DMS53 treated with DMSO at 0.1 percent for 48 hours (cell line): ENCODE measurements at regions not wholly inside any gene's neighbourhood (a gene's known extent, or its start where the extent isn't known, plus 50 kb on each side); places are given as distances from the start of the nearest gene placed in this dataset.
A peak's percentile ranks its signal among the peaks of the same experiment; 100 is the strongest.

Source experiments
- DNase-seq: peaks from one replicate; lab custom pipeline; 2025; ENCODE audit not compliant: unreplicated experiment; lab: John Stamatoyannopoulos, UW

DNA sequence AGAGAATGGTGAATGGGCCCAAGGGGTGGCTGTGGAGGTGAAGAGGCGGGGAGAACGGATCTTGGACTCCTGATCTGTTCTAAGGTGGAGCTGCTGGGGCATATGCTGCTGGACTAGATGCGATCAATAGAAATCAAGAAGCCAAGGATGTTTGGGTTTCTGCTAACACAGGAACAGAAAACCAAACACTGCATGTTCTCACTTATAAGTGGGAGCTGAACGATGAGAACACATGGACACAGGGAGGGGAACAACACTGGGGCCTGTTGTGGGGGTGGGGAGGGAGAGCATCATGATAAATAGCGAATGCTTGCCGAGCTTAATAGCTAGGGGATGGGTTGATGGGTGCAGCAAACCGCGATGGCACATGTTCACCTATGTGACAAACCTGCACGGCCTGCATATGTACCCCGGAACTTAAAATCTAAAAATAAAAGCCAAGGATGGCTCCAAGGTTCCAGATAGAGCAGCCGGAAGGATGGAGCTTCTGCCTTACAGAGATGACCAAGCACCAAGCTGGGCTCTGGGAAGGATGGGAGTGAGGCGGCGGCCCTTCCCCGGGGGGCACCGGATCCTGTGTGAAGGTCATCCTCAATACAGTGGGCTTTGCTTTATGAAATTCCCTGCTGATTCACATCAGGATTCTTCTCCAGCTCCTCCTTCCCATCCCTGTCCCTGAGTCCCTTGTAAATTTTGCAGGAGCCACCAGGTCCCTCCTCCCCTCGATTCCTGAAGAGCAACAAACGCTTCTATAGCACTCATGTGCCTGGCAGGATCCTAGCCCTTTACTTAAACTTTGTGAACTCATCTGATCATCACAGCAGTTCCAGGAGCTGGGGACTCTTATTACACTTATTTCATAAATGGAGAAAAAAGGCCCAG lies 109.2 kb upstream of the PTPN1 start:
- DNase-seq = no peak

GRCh38 chr20:50401587-50402418 lies 108.4 kb upstream of the PTPN1 start:
- DNase-seq = no peak

- DNase-seq = no peak
Measured at GRCh38 chr20:50403565-50404418, 106.4 kb upstream of the PTPN1 start.

- no peak for DNase-seq
Measured at GRCh38 chr20:50404419-50405234, 105.6 kb upstream of the PTPN1 start.

DNA sequence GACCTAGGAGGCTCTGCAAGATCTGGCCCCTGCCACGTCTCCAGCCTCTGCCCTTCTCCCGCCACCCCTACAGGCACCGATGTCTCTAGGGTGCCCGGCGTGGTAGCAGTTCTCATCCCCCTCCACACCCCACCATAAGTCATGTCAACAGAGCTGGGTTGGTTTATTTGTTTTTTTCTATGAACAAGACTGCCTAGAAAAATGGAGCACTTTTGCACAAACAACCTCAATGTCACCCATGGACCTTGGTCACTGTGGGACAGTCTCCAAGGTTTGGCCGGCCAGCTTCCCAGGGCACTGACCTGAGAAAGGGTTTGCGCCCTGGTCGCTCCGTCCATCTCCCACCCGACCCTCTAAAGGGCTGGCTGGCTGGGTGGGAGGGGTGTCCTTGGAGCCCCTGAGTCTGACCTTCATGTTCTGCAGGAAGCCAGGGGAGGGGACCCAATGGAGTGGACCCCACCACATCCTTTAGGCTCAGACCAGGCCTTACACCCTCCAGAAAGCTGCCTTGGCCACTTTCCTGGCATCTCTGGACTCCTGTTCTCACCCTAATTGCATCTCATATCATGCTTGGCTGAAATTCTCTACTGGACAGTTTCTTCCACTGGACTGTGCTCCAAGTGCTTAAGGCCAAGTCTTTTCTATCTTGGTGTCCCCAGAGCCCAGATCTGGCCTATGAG lies 104.8 kb upstream of the PTPN1 start:
- no peak for DNase-seq

DNA sequence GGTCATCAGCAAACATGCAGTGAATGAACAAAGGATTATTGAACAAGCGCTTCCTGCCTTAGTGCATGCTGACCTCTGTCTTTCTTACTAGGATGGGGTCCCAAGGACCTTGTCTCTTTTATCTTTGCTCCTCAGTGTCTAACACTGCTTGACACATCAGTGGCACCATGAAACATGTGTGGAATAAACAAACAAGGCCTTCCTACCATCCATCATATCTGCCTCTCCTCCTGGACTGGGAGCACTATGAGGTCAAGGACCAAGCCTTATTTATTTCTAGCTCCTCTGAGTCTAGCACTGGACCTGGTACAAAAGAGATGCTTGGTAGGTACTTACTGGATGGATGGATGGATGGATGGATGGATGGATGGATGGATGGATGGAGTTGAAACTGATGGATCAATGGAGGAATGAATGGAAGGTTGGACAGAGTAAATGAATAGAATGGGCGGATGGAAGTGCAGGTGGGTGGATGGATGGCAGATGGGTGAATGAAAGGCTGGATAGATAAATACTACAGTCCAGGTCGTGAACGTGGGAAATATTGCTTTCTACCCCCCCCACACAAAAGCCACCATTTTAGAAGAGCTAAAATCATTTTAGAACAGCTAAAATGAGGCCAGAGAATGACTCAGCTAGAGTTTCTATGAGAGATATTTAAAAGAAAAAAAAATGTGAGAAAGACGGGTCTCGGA lies 104.1 kb upstream of the PTPN1 start:
- no peak for DNase-seq

GRCh38 chr20:50406610-50407136 lies 103.5 kb upstream of the PTPN1 start:
- DNase-seq = no peak

DNA sequence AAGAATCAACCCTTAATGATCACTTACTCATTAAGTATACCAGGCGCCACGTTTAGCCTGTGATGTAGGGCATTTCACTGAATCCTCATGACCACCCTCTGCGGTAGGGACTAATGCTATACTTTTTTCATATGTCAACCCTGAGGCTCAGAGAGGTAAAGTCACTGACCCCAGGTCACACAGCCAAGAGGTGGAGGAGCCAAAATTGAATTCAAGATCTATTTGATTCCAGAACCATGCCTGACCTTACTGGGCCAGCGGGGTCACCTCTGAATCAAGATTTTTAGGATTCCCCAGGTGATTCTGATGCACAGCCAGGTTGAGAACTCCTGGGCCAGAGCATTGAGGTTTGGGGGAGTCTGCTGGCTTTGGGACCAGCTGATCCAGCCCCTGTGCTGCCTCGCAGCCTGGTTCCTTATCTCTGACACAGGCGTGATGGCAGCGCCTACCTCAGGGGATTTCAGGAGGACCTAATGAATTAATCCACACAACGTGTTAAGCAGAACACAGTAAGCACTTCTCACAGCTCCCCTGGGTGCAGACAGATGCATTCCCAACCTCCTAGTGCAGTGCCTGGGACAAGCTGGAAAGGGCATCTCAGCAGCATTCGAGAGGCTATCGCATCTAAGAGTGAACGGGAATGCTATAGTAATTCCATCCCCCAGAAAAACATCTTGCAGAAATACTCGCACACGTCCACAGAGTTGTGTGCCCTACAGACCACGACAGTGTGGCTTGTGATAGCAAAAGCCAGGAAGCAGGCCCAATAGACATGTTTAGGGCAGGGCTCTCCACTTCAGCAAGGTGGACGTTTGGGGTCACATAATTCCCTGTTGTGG lies 101.4 kb upstream of the PTPN1 start:
- DNase-seq = no peak

DNA sequence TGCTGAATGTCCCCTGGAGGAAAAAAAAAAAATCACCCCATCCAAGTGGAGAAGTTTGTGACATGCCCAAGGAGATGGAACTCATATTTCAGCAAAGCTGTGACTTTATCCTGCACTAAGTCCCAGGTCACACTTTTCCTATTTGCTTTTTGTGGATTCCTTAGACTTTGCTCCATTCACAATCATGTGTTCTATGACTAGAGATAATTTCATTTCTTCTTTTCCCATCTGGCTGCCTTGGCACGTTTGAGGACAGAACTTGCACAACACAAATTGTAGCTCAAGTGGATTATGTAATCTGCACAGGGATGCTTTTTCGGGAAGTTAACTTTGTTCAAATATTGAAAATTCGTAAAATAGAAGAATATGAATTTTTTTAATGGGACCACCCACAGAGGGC lies 100.7 kb upstream of the PTPN1 start:
- DNase-seq = no peak

DNA sequence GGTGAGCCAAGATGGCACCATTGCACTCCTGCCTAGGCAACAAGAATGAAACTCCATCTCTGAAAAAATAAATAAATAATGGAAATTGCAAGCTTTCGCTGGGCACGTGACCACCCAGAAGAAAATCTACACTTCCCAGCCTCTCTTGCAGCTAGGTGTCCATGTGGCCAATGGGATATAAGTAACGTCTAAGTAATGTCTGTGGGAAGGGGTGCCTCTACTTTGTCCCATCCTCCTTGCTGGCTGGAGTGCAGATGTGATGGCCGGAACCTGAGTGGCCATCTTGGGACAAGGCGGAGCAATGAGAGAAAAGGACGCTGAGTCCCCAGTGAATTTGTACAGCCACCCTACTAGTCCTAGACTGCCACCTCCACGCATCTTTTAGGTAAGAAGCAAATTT lies 99.8 kb upstream of the PTPN1 start:
- no peak for DNase-seq

- no peak for DNase-seq
Measured at GRCh38 chr20:50412069-50412468, 98.1 kb upstream of the PTPN1 start.

GRCh38 chr20:50412499-50412898 lies 97.7 kb upstream of the PTPN1 start:
- DNase-seq = no peak

- DNase-seq = no peak
Measured at GRCh38 chr20:50413088-50413500, 97.1 kb upstream of the PTPN1 start.

DNA sequence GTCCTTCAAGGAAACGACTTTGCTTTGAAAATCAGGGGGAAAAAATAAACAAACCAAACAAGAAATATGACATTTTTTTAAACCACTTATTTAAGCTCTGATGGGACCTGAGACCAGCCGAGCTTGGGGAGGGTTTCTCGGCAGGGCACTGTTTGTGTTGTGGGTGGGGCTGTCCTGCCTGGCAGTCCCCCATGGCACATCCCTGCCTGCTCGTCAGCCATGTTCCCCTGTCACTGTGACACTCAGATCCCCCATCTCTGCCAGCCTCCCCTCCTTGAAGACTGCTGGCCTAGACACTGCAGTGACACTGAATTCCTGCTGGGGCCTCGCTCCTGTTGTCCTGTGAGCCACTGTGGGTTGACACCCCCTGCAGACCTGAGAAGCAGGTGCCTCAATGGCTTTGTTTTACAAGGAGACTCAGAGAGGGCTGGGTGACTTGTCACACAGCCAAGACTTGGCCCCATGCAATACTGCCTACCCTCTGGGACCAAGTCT lies 95.1 kb upstream of the PTPN1 start:
- DNase-seq = peak; percentile 60

GRCh38 chr20:50415516-50416268 lies 94.5 kb upstream of the PTPN1 start:
- DNase-seq = peak; percentile 73

DNA sequence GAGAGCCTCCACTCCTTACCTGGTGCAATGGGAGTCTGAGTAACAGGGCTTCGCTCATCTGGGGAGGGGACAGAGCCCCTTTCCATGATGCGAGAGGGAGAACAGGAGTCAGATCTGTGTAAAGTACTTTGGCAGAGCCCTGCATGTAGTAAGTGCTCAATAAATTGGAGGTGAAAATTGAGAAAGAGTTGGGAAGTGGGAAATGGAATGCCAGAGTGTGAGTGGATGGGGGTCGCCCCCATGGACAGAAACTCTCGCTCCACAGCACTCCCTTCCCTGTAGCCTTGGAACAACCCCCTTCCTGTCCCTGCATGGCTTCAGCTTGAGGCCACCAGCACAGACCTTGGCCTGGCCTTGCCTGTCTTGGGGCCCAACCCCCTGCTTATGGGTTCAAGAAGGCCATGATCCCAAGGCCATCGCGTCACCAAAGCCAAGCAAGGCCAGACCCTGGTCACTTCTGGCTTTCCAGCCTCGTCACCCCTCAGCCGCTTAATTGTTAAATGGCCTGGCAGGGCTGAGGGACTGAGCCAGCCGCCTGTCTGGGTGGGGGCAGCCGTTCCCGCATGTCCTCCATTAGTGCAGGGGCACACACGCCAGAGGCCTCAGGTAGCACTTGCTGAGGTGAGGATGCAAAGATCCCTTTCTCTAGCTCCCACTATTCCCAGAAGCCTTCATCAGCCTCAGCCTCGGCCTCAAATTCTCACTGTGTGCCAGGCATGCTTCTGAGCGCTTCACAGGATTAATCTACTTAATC lies 93.7 kb upstream of the PTPN1 start:
- DNase-seq = no peak

GRCh38 chr20:50417023-50417329 lies 93.2 kb upstream of the PTPN1 start:
- DNase-seq = no peak
